Muscle of leg (tissue), 3 donors: ENCODE measurements at regions not wholly inside any gene's neighbourhood (a gene's known extent, or its start where the extent isn't known, plus 50 kb on each side); places are given as distances from the start of the nearest gene placed in this dataset.
"Not testable (repeated sequence)": the region's sequence is repeated elsewhere in the genome, so short reads cannot be mapped to it uniquely, and the experiment has no call there.

Source experiments
- DNase-seq: peaks from one replicate; pipeline ENCODE4 v3.0.0; 2013
- H3K27ac ChIP-seq: one replicate; pipeline ENCODE4 v1.5.1; 2013; ENCODE audit warnings: mild to moderate bottlenecking, low read length, control low read depth
- H3K27me3 ChIP-seq: one replicate; pipeline ENCODE4 v1.6.1; 2013; ENCODE audit warnings: low read length; ENCODE audit not compliant: control insufficient read depth, insufficient read depth
- H3K36me3 ChIP-seq: one replicate; pipeline ENCODE4 v1.6.1; 2013; ENCODE audit warnings: low read length; ENCODE audit not compliant: control insufficient read depth, insufficient read depth
- H3K4me1 ChIP-seq: one replicate; pipeline ENCODE4 v1.6.1; 2013; ENCODE audit warnings: low read length; ENCODE audit not compliant: control insufficient read depth, insufficient read depth
- H3K4me3 ChIP-seq: one replicate; pipeline ENCODE4 v1.5.1; 2013; ENCODE audit warnings: low read length, control low read depth
- H3K9me3 ChIP-seq: replicated peaks from 2 replicates; pipeline ENCODE4 v1.6.1; 2013; ENCODE audit warnings: low read depth, low read length; ENCODE audit not compliant: control insufficient read depth
- WGBS: methylation state at CpG from one replicate; pipeline ENCODE4 v1.1.5; 2013; ENCODE audit warnings: missing lambda C conversion rate; ENCODE audit not compliant: insufficient coverage; 5-methylcytosine and 5-hydroxymethylcytosine counted together

DNA sequence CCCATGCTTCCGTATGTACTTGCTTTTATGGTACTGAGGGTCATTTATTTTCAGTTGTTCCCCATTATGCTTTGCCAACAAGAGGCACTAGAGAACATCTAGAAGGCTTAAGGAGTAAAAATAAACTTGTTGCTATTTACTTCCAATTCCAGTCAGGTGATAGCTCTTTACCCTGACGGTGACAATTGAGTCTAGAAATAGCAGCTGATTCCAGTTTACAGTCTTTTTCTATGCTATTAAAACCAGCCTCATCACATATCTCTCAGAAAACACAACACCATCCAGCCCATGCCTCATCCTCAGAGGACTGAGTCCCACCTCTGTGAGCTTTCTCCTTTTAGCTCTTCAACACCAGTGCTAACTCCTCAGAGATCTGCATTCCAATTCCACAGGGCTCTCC is 327.0 kb downstream of the GPD2 start:
- no peak for DNase-seq
- WGBS, result 54% methylated on average over 1 of the region's 2 CpGs
- Histone ChIP-seq H3K9me3 (no peaks in the 10 kb centered on the region), H3K4me3 (no peak overlapping the region), H3K36me3 (no peaks in the 10 kb centered on the region), H3K4me1 (no peaks in the 10 kb centered on the region), H3K27me3 (no peaks in the 10 kb centered on the region), H3K27ac (no peak overlapping the region)

DNA sequence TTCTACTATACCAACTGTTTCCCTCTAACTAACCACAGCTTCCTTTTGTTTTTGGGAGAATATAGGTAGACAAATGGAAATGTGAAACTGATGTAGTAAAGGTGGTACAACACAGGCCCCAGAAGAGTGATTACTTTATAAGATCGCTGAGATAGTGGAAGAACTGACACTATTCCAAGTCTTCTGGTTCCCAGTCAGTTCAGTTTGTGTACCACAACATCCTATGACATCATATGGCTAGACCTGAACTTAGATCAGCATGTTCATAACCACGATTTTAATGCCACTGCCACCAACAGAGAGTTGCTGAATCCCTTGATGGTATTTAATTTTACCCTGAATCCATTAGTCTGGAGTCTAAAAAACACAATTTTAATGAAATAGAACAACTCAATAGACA is 328.9 kb downstream of the GPD2 start:
- Histone ChIP-seq H3K36me3 (no peaks in the 10 kb centered on the region), H3K27me3 (no peaks in the 10 kb centered on the region), H3K4me3 (no peak overlapping the region), H3K9me3 (no peaks in the 10 kb centered on the region), H3K27ac (no peak overlapping the region), H3K4me1 (no peaks in the 10 kb centered on the region)
- no peak for DNase-seq
- WGBS, result no CpG with 5 or more reads among the region's 2 CpGs

DNA sequence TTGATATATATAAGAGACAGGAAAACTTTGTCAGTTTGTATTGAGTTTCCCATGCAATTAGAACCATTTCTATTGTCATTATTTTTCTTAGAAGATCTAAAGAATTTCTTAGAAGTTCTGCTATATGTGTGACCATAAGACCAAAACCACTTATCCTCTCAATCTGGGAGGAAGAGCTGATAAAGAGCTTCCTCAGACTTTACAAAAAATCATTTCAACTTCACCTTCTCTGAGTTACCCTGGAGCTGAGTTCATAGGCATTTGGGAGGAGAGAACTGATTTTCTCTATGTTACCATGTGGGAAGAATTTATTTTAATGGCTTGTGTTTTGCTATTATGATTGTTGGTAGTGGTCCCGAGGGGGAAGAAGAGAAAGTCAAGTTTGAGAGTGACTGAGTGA is 329.3 kb downstream of the GPD2 start:
- no CpG with 5 or more reads among the region's 1 CpG for WGBS
- Histone ChIP-seq H3K27ac (no peak overlapping the region), H3K9me3 (no peaks in the 10 kb centered on the region), H3K27me3 (no peaks in the 10 kb centered on the region), H3K36me3 (no peaks in the 10 kb centered on the region), H3K4me3 (no peak overlapping the region), H3K4me1 (no peaks in the 10 kb centered on the region)
- DNase-seq, result no peak

DNA sequence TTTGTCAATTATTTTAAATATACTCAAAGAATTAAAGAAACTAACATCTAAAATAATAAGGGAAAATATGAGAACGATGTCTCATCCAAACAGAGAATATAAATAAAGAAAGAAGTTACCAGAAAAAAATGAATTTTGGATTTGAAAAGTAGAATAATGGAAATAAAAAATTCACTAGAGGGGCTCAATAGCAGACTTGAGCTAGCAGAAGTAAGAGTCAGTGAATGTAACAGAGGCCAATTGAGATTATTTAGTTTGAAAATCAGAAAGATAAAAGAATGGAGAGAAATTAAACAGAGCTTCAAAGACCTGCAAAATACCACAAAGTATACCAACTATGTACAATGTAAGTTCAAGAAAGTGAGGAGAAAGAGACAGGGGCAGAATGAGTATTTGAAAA is 333.6 kb downstream of the GPD2 start:
- Histone ChIP-seq H3K9me3 (no peaks in the 10 kb centered on the region), H3K36me3 (no peaks in the 10 kb centered on the region), H3K27ac (no peak overlapping the region), H3K4me3 (no peak overlapping the region), H3K27me3 (no peaks in the 10 kb centered on the region), H3K4me1 (no peaks in the 10 kb centered on the region)
- no CpG with 5 or more reads among the region's 1 CpG for WGBS
- no peak for DNase-seq

DNA sequence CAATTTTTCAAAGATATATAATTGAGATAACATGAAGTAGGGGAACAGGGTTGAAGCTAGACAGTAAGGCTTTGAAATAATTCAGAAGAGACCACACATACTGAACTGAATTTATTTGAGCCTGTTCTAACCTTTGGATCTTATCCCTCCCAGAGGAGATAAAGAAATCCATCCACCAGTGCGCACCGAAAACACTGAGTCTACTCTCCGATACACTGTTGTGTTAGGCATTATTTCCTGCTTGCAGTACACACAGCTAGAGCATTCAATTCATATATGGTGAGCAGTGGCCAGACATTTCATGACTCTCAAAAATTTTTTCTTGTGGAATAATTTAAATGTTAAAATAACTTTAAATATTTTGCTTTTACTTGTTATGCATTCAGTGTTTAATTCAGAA is 342.7 kb downstream of the GPD2 start:
- no CpG with 5 or more reads among the region's 3 CpGs for WGBS

DNA sequence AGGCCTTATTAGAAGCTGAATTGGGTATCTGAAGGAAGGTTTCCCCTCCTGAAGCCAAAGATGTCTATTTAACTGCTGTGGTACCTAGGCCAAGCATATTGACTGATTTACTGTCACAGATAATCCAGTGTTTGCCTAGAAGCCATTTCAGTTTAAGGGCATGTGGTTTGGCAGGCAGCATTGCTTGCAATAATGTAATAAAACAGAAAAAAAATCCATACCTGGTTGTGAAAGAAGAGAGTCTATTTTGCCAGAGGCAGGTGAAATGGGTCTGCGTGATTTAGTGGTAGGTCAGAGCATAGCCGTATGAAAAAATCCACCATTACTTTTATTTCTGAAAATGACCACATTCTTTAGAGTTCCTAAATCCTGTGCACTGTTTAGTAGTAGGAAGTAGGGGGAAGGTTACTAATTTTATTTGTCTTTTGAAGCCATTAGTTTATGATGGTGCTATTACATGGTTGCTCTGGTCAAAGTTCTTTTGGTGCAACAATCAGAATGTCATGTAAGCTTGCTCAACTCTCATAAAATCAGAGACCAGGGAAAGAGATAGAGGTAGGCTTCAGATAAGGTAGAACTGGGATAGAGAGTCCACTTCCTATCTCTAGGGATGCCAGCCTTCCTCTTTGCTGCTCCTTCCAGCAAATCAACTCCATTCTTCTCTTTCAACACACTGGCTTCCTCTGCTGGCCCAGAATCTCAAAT is 343.4 kb downstream of the GPD2 start:
- H3K4me1 ChIP-seq, result peaks cover 3% of the 10 kb centered on the region
- no peak overlapping the region for H3K4me3 ChIP-seq
- H3K27ac ChIP-seq, result no peak overlapping the region
- DNase-seq, result no peak
- WGBS, result no CpG with 5 or more reads among the region's 2 CpGs
- H3K27me3 ChIP-seq, result no peaks in the 10 kb centered on the region
- H3K9me3 ChIP-seq, result no peaks in the 10 kb centered on the region
- H3K36me3 ChIP-seq, result no peaks in the 10 kb centered on the region

More for the DNA sequence above, 342.7 kb downstream of the GPD2 start:
- no peaks in the 10 kb centered on the region for H3K9me3 ChIP-seq
- H3K4me1 ChIP-seq, result no peaks in the 10 kb centered on the region
- DNase-seq, result no peak
- no peaks in the 10 kb centered on the region for H3K36me3 ChIP-seq
- no peaks in the 10 kb centered on the region for H3K27me3 ChIP-seq
- H3K4me3 ChIP-seq, result no peak overlapping the region
- no peak overlapping the region for H3K27ac ChIP-seq

DNA sequence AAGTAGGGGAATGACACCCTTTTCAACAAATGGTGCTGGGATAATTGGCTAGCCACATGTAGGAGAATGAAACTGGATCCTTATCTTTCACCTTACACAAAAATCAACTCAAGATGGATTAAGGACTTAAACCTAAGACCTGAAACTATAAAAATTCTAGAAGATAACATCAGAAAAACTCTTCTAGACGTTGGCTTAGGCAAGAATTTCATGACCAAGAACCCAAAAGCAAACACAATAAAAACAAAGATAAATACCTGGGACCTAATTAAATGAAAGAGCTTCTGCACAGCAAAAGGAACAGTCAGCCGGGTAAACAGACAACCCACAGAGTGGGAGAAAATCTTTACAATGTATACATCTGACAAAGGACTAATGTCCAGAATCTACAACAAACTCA is 345.5 kb downstream of the GPD2 start:
- H3K36me3 ChIP-seq, H3K4me1 ChIP-seq, H3K27me3 ChIP-seq, H3K27ac ChIP-seq, H3K4me3 ChIP-seq, H3K9me3 ChIP-seq, DNase-seq: not testable (repeated sequence)
- no CpG with 5 or more reads among the region's 2 CpGs for WGBS

DNA sequence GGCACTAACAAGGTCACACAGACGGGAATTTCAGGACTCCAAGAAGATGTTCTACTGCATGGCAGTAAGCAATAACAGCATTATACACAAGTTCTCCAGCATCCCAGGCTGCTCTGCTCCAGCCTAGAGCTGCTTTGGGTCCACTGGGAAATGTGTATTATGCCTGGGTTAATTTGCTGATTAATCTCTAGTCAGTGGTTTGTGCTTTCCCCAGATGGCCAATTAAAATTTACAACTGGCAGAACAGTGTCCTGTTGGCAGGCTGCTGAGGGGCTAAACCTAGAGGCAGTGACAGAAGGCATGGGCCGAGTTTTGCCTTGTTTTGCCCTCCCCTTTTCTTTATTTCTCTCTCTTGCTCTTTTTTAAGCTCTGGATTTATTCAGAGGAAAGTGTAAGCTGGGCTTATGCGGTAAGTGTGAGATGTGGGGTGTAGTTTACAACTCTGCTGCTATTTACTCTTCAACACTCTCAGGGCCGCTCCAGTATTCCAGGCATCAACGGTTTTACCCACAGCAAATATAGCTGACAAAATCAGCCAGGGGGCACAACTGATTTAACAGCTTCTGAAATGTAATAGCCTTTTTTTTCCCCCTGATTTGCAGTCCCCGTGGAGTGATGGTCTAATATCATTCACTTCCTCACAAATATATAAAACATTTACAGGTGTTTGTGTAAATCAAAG is 348.0 kb downstream of the GPD2 start:
- no peaks in the 10 kb centered on the region for H3K9me3 ChIP-seq
- H3K27ac ChIP-seq, result no peak overlapping the region
- H3K4me1 ChIP-seq, result peaks cover 3% of the 10 kb centered on the region
- no CpG with 5 or more reads among the region's 6 CpGs for WGBS
- peak; percentile 7 for DNase-seq
- no peak overlapping the region for H3K4me3 ChIP-seq
- H3K36me3 ChIP-seq, result no peaks in the 10 kb centered on the region
- no peaks in the 10 kb centered on the region for H3K27me3 ChIP-seq

DNA sequence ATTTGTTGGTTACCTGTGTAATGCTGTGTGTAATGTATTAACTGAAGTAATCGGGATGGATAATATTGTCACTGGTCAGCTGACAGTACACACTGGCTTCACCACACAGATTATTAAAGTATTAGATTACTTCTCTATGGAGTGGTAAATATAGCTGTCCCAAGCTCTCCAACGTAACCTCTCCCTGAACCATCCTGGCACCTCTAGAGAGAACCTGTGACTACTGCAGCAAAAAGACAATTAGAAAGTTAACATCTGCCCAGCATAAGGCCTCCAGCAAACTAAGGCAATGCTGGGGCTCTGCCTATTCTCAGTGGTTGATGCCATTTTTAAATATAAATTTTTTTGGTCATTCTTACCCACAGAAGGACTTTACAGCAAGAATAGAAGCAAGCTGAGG is 351.3 kb downstream of the GPD2 start:
- Histone ChIP-seq H3K9me3 (no peaks in the 10 kb centered on the region), H3K27ac (no peak overlapping the region), H3K27me3 (no peaks in the 10 kb centered on the region), H3K4me3 (no peak overlapping the region), H3K36me3 (no peaks in the 10 kb centered on the region), H3K4me1 (peaks cover 3% of the 10 kb centered on the region)
- WGBS, result no CpG with 5 or more reads among the region's 2 CpGs
- no peak for DNase-seq

DNA sequence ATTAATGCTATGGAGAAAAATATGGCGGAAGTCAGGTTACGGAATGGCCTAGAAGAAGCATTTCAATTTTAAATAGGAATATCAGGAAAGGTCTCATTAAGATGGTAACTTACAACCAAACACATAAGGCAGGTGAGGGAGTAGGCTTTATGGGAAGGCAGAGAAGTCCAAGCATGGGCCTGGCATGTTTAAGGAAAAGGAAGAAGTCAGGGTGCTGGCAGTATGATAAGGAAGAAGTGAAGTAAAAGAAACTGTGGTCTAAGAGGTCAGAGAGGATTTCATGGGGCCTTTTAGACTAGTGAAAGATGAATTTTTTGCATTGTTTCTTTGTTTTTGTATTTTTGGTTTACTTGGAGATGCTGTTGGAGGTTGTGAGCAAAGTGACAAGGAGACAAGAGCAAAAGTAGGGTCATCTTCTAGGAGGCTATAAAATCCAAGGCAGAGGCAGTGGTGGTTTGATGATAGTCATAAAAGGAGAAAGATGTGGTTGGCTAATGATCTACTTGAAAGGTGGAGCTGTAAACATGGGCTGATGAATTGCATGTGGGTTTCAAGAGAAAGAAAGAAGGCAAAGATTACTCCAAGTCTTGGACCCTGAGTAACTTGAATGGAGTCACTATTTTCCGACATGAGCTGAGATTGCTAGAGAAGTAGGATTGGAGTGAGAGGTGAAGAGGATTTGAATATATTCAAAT is 354.3 kb downstream of the GPD2 start:
- no peaks in the 10 kb centered on the region for H3K4me1 ChIP-seq
- no peak overlapping the region for H3K4me3 ChIP-seq
- H3K9me3 ChIP-seq, result no peaks in the 10 kb centered on the region
- H3K27ac ChIP-seq, result no peak overlapping the region
- H3K36me3 ChIP-seq, result no peaks in the 10 kb centered on the region
- no peak for DNase-seq
- 40% methylated on average over 1 of the region's 3 CpGs for WGBS
- no peaks in the 10 kb centered on the region for H3K27me3 ChIP-seq
